Ishikawa (cell line): ENCODE measurements at regions not wholly inside any gene's neighbourhood (a gene's known extent, or its start where the extent isn't known, plus 50 kb on each side); places are given as distances from the start of the nearest gene placed in this dataset.

Source experiments
- CEBPB ChIP-seq: IDR thresholded peaks from 2 replicates; pipeline ENCODE4 v1.6.1; 2012
- CREB1 ChIP-seq: IDR thresholded peaks from 2 replicates; pipeline ENCODE4 v1.6.1; 2012; ENCODE audit warnings: low read depth
- EGR1 ChIP-seq: IDR thresholded peaks from 2 replicates; pipeline ENCODE4 v1.6.1; 2012
- EP300 ChIP-seq: IDR thresholded peaks from 2 replicates; pipeline ENCODE4 v1.6.1; 2012; ENCODE audit warnings: borderline replicate concordance
- FOXM1 ChIP-seq: IDR thresholded peaks from 2 replicates; pipeline ENCODE4 v1.6.1; 2012; ENCODE audit warnings: low read depth, borderline replicate concordance
- NFIC ChIP-seq: IDR thresholded peaks from 2 replicates; pipeline ENCODE4 v1.6.1; 2012
- RAD21 ChIP-seq: IDR thresholded peaks from 2 replicates; pipeline ENCODE4 v1.6.1; 2012; ENCODE audit warnings: low read depth
- TAF1 ChIP-seq: IDR thresholded peaks from 2 replicates; pipeline ENCODE4 v1.6.1; 2012; ENCODE audit warnings: low read depth, mild to moderate bottlenecking
- TCF12 ChIP-seq: IDR thresholded peaks from 2 replicates; pipeline ENCODE4 v1.6.1; 2012; ENCODE audit warnings: low read depth
- TEAD4 ChIP-seq: IDR thresholded peaks from 2 replicates; pipeline ENCODE4 v1.6.1; 2012
- YY1 ChIP-seq: IDR thresholded peaks from 2 replicates; pipeline ENCODE4 v1.6.1; 2012; ENCODE audit warnings: low read depth
- ZBTB7A ChIP-seq: IDR thresholded peaks from 2 replicates; pipeline ENCODE4 v1.6.1; 2012; ENCODE audit warnings: low read depth
- TF ChIP-seq, protein P1 (sequence below): IDR thresholded peaks from 2 replicates; pipeline ENCODE4 v1.6.1; 2012; ENCODE audit warnings: low read depth, mild to moderate bottlenecking
- TF ChIP-seq, protein P2 (sequence below): IDR thresholded peaks from 2 replicates; pipeline ENCODE4 v1.6.1; 2012
- TF ChIP-seq, protein P3 (sequence below): IDR thresholded peaks from 2 replicates; pipeline ENCODE4 v1.6.1; 2012

DNA sequence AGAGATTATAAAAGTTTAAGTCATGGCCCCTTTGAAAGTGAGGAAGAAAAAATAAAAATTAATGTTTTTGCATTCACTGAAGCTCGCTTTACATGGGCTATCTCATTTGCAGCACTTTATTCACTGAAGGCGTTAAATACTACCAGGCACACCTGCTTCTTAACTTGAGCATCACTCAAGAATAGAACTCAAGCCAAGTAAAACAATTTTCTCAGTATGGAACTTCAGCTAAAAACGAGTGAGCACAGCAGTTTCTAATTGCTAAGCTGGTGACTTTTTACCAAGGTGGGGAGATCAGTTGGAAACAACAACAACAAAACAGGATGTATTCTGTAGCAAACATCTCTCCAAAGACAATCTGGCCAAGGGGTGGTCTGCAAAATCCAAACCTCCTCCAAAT, 405.6 kb downstream of the RAB38 start:
- no peak for TF ChIP-seq CEBPB
- TF ChIP-seq TCF12, result no peak
- TF ChIP-seq CREB1, result no peak
- no peak for TF ChIP-seq TEAD4
- TF ChIP-seq YY1, result no peak
- no peak for TF ChIP-seq TAF1
- TF ChIP-seq FOXM1, result no peak

DNA sequence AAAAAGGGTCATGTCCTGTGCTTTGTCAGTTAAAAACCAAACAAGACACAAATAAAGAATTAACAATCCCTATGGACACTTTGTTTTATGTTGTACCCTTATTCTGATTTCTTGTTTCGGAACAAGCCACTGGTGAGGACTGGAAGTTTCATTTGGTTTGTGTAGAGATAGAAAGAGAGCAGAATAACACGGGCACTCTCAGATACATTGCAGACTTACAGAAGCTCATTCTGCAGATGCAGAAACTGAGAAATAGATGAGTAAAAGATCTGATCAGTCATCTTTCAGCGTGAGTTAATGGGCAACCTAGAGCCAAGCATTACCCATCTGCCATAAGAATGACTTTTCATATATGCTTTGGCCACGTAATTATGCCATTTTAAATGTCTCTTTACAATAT, 407.6 kb downstream of the RAB38 start:
- TF ChIP-seq, protein P1, sequence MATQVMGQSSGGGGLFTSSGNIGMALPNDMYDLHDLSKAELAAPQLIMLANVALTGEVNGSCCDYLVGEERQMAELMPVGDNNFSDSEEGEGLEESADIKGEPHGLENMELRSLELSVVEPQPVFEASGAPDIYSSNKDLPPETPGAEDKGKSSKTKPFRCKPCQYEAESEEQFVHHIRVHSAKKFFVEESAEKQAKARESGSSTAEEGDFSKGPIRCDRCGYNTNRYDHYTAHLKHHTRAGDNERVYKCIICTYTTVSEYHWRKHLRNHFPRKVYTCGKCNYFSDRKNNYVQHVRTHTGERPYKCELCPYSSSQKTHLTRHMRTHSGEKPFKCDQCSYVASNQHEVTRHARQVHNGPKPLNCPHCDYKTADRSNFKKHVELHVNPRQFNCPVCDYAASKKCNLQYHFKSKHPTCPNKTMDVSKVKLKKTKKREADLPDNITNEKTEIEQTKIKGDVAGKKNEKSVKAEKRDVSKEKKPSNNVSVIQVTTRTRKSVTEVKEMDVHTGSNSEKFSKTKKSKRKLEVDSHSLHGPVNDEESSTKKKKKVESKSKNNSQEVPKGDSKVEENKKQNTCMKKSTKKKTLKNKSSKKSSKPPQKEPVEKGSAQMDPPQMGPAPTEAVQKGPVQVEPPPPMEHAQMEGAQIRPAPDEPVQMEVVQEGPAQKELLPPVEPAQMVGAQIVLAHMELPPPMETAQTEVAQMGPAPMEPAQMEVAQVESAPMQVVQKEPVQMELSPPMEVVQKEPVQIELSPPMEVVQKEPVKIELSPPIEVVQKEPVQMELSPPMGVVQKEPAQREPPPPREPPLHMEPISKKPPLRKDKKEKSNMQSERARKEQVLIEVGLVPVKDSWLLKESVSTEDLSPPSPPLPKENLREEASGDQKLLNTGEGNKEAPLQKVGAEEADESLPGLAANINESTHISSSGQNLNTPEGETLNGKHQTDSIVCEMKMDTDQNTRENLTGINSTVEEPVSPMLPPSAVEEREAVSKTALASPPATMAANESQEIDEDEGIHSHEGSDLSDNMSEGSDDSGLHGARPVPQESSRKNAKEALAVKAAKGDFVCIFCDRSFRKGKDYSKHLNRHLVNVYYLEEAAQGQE, result no peak
- TF ChIP-seq TEAD4, result no peak
- TF ChIP-seq, protein P2, sequence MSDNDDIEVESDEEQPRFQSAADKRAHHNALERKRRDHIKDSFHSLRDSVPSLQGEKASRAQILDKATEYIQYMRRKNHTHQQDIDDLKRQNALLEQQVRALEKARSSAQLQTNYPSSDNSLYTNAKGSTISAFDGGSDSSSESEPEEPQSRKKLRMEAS, result no peak
- TF ChIP-seq CEBPB, result no peak
- no peak for TF ChIP-seq EP300
- no peak for TF ChIP-seq NFIC
- TF ChIP-seq TAF1, result no peak
- TF ChIP-seq FOXM1, result no peak
- TF ChIP-seq, protein P3, sequence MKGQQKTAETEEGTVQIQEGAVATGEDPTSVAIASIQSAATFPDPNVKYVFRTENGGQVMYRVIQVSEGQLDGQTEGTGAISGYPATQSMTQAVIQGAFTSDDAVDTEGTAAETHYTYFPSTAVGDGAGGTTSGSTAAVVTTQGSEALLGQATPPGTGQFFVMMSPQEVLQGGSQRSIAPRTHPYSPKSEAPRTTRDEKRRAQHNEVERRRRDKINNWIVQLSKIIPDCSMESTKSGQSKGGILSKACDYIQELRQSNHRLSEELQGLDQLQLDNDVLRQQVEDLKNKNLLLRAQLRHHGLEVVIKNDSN, result no peak
- TF ChIP-seq TCF12, result no peak
- no peak for TF ChIP-seq YY1
- no peak for TF ChIP-seq ZBTB7A
- TF ChIP-seq RAD21, result no peak
- no peak for TF ChIP-seq CREB1

DNA sequence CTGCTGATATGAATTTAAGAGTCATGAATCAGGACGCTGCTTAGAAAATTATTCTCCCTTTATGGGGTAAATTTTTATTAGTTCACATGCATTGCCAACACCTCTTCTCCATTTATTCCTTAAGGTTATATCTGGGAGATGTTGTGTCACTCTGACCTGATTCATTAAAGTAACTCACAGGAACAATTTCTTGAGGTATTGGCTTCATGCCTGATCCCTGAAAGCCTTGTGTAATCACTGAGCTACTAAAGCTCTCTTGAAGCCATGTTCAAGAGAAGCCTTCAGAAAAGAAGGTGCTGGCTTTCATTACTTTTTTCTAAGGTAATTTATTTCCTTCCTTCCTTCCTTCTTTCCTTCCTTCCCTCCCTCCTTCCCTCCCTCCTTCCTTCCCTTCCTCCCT, 420.6 kb downstream of the RAB38 start:
- TF ChIP-seq YY1, result no peak
- TF ChIP-seq TEAD4, result no peak
- TF ChIP-seq, protein P1, result no peak
- TF ChIP-seq NFIC, result no peak
- TF ChIP-seq, protein P2, result no peak
- no peak for TF ChIP-seq FOXM1
- no peak for TF ChIP-seq TAF1
- no peak for TF ChIP-seq EGR1
- TF ChIP-seq ZBTB7A, result no peak
- TF ChIP-seq, protein P3, result no peak
- no peak for TF ChIP-seq RAD21
- TF ChIP-seq EP300, result no peak
- TF ChIP-seq CREB1, result no peak
- no peak for TF ChIP-seq CEBPB
- TF ChIP-seq TCF12, result no peak

DNA sequence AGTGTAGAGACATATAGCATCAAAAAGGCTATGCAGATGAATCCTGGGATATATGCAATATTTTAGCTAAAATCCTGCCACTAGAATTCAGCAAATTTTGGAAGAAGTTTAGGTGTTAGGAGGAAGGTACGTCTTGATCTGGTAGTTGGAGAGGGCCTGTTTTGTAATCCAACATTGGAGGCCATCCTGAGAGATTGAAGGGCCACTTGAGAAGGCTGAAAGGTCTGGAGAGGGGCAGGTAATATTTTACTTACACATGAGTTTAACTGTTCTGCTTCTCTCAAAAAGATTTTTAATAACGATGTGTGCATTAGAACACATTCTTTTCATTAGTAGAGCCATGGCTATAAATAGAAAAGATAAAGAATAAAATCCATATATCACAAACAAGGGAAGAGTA, 422.1 kb downstream of the RAB38 start:
- TF ChIP-seq CREB1 (no peak), EGR1 (no peak), EP300 (no peak), ZBTB7A (no peak), TAF1 (no peak), RAD21 (no peak), NFIC (no peak), TCF12 (no peak)
- TF ChIP-seq, protein P3, result no peak

DNA sequence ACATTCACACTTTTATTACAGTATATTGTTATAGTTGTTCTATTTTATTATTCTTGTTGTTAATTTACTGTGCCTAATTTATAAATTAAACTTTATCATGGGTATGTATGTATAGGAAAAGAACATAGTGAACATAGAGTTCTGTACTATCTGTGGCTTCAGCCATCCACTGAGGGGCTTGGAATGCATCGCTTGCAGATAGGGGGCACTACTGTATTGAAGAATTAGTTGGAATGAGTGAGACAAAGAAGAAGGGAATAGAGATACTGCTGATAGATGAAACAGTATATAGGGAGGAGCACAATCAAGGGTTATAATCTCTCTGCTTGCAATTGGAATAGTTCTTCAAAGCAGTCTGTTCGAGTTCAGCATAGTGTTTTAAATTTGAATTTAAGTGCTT, 432.2 kb downstream of the RAB38 start:
- TF ChIP-seq RAD21, result peak; percentile 20; the same call in 1 of the 2 replicates
- TF ChIP-seq, protein P2, result no peak
- TF ChIP-seq TAF1, result no peak
- no peak for TF ChIP-seq FOXM1
- no peak for TF ChIP-seq CEBPB

DNA sequence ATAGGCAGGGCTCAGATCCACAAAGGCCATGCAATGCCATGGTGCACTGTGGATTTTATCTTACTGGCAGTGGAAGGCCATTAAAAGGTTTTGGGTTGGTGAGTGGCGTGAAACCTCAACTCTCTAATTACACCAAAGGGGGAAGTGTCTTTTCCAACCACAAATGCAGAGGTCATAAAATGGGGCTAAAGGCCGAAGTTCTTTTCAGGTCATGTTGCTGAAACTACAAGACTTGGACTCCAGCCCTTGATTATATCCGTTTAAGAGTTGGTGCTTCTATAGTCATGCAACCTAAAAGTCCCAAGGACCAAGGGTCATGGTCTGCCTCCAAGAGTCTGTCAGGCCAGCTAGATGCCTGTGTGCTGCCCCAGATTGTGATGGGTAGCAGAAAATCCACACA, 434.3 kb downstream of the RAB38 start:
- TF ChIP-seq, protein P2, result no peak
- TF ChIP-seq EGR1 (no peak), NFIC (no peak), CEBPB (no peak), YY1 (no peak), ZBTB7A (no peak), FOXM1 (no peak), TEAD4 (no peak), RAD21 (no peak), TCF12 (no peak), CREB1 (no peak), EP300 (no peak)
